ENCODE measurements at regions not wholly inside any gene's neighbourhood (a gene's known extent, or its start where the extent isn't known, plus 50 kb on each side); places are given as distances from the start of the nearest gene placed in this dataset.

GRCh38 chr15:35218215-35218614, 133.1 kb upstream of the NANOGP8 start:
- H3K27me3 ChIP-seq (ENCODE audit: control insufficient read depth in 2 of 2, insufficient read depth in 2 of 2, low read length in 2 of 2), result no peaks in the 10 kb centered on the region
- no peak overlapping the region for H3K4me3 ChIP-seq (replicated peaks in 1 of 3; ENCODE audit: insufficient read depth in 1 of 3, low read depth in 1 of 3, low read length in 3 of 3)
- H2AFZ ChIP-seq (ENCODE audit: low read depth, low read length), result no peak overlapping the region
- dilution Hi-C loops (cut with MboI; ENCODE audit: extremely low pct_ligation_motif_present, low sequenced_read_pairs) (no loop called here), intact Hi-C loops (cut with micrococcal nuclease) (no loop called here)
- H3K4me1 ChIP-seq (ENCODE audit: control insufficient read depth, extremely low read depth, insufficient read depth, low read length), result no peaks in the 10 kb centered on the region
- H3K36me3 ChIP-seq (ENCODE audit: control insufficient read depth in 2 of 2, extremely low read depth in 1 of 2, insufficient read depth in 2 of 2, low read length in 2 of 2), result no peaks in the 10 kb centered on the region
- no peaks in the 10 kb centered on the region for H3K9me3 ChIP-seq (replicated peaks; ENCODE audit: control insufficient read depth, insufficient read depth, low read length)
- no peak overlapping the region for H3K27ac ChIP-seq (ENCODE audit: insufficient read depth, low read depth, low read length)
- no peak for FAIRE-seq
- CTCF ChIA-PET, result interaction anchor here (1.1 kb wide), 1 partner anchor 9 kb away, joined by 5 read pairs; no protein-coding TSS in a partner anchor
- H3K79me2 ChIP-seq (ENCODE audit: control insufficient read depth, insufficient read depth, low read length), result no peaks in the 10 kb centered on the region
- no peaks in the 10 kb centered on the region for H3K9me1 ChIP-seq (replicated peaks; ENCODE audit: control insufficient read depth, extremely low read depth, insufficient read depth, low read length)
- no peak for DNase-seq (ENCODE audit: low read depth, low spot score)
- no TSS peak for BruUV-seq (replicated peaks)
- H3K4me2 ChIP-seq (ENCODE audit: insufficient read depth, low read length), result no peak overlapping the region
- POLR2A ChIA-PET, result no interaction called here
- no peak for TF ChIP-seq FOS (IDR thresholded peaks at IDR 0.05; ENCODE audit: borderline replicate concordance, insufficient read depth, low read length)
- TF ChIP-seq GATA2 (IDR thresholded peaks at IDR 0.05; ENCODE audit: insufficient read depth, insufficient read length, low read depth, low read length), result no peak
- H4K20me1 ChIP-seq (replicated peaks; ENCODE audit: control insufficient read depth, extremely low read depth, insufficient read depth, low read length), result no peaks in the 10 kb centered on the region
- no peak overlapping the region for H3K9ac ChIP-seq (replicated peaks; ENCODE audit: extremely low read depth, insufficient read depth, low read length)

DNA sequence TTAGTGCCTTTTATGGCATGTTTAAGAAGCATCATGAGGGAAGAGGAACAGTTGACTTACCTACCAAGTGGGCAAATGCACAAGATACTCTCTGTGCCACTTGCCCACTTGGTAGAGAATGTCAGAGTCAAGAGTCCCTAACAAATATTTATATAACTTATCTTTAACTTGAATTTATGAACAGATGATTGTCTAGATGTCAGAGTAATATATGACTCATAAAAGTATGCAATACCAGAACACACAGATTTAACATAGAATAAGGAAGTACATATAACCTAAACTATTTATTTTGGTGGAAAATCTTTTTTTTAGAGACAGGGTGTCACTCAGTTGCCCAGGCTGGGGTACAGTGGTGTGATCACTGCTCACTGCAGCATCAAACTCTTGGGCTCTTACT, 130.0 kb upstream of the NANOGP8 start:
- POLR2A ChIA-PET, result no interaction called here
- no peak for FAIRE-seq

More for the DNA sequence above, 130.0 kb upstream of the NANOGP8 start:
- Histone ChIP-seq H3K79me2 (ENCODE audit: control insufficient read depth, insufficient read depth, low read length) (no peaks in the 10 kb centered on the region), H3K9me3 (replicated peaks; ENCODE audit: control insufficient read depth, insufficient read depth, low read length) (no peaks in the 10 kb centered on the region), H3K4me1 (ENCODE audit: control insufficient read depth, extremely low read depth, insufficient read depth, low read length) (no peaks in the 10 kb centered on the region), H3K36me3 (ENCODE audit: control insufficient read depth in 2 of 2, extremely low read depth in 1 of 2, insufficient read depth in 2 of 2, low read length in 2 of 2) (no peaks in the 10 kb centered on the region), H3K4me3 (replicated peaks in 1 of 3; ENCODE audit: insufficient read depth in 1 of 3, low read depth in 1 of 3, low read length in 3 of 3) (no peak overlapping the region), H3K27me3 (ENCODE audit: control insufficient read depth in 2 of 2, insufficient read depth in 2 of 2, low read length in 2 of 2) (no peaks in the 10 kb centered on the region), H2AFZ (ENCODE audit: low read depth, low read length) (no peak overlapping the region), H3K4me2 (ENCODE audit: insufficient read depth, low read length) (no peak overlapping the region), H3K9ac (replicated peaks; ENCODE audit: extremely low read depth, insufficient read depth, low read length) (no peak overlapping the region), H4K20me1 (replicated peaks; ENCODE audit: control insufficient read depth, extremely low read depth, insufficient read depth, low read length) (no peaks in the 10 kb centered on the region), H3K27ac (ENCODE audit: insufficient read depth, low read depth, low read length) (no peak overlapping the region), H3K9me1 (replicated peaks; ENCODE audit: control insufficient read depth, extremely low read depth, insufficient read depth, low read length) (peaks cover 2% of the 10 kb centered on the region)
- CTCF ChIA-PET, result interaction anchor here (0.9 to 1.1 kb wide), 2 partner anchors 17 to 183 kb away, joined by 3 to 4 read pairs; no protein-coding TSS in a partner anchor
- TF ChIP-seq, protein P1, sequence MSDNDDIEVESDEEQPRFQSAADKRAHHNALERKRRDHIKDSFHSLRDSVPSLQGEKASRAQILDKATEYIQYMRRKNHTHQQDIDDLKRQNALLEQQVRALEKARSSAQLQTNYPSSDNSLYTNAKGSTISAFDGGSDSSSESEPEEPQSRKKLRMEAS (IDR thresholded peaks at IDR 0.05; ENCODE audit: insufficient read depth, insufficient read length), result no peak
- TF ChIP-seq POLR2AphosphoS5 (IDR thresholded peaks at IDR 0.05; ENCODE audit: insufficient read depth, low read depth, low read length) (no peak), GATA2 (IDR thresholded peaks at IDR 0.05; ENCODE audit: insufficient read depth, insufficient read length, low read depth, low read length) (no peak), POLR2A (IDR thresholded peaks at IDR 0.05; ENCODE audit: low read depth, low read length) (no peak)
- TF ChIP-seq, protein P2, sequence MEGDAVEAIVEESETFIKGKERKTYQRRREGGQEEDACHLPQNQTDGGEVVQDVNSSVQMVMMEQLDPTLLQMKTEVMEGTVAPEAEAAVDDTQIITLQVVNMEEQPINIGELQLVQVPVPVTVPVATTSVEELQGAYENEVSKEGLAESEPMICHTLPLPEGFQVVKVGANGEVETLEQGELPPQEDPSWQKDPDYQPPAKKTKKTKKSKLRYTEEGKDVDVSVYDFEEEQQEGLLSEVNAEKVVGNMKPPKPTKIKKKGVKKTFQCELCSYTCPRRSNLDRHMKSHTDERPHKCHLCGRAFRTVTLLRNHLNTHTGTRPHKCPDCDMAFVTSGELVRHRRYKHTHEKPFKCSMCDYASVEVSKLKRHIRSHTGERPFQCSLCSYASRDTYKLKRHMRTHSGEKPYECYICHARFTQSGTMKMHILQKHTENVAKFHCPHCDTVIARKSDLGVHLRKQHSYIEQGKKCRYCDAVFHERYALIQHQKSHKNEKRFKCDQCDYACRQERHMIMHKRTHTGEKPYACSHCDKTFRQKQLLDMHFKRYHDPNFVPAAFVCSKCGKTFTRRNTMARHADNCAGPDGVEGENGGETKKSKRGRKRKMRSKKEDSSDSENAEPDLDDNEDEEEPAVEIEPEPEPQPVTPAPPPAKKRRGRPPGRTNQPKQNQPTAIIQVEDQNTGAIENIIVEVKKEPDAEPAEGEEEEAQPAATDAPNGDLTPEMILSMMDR (IDR thresholded peaks at IDR 0.05; ENCODE audit: extremely low read depth in 1 of 2, insufficient read depth in 1 of 2, low read depth in 1 of 2, low read length in 2 of 2), result no peak
- DNase-seq (ENCODE audit: low read depth, low spot score), result no peak
- dilution Hi-C loops (cut with MboI; ENCODE audit: extremely low pct_ligation_motif_present, low sequenced_read_pairs), result no loop called here
- intact Hi-C loops (cut with micrococcal nuclease), result no loop called here
- no TSS peak for BruUV-seq (replicated peaks)

All from endothelial cell of umbilical vein (primary cell).